Suprapubic skin (tissue), 4 donors: ENCODE measurements at regions not wholly inside any gene's neighbourhood (a gene's known extent, or its start where the extent isn't known, plus 50 kb on each side); places are given as distances from the start of the nearest gene placed in this dataset.

Experiments
- DNase-seq, 2 donors: peaks; one replicate each; pipeline ENCODE4 v3.0.0-alpha.2; 2019; ENCODE audit warnings: low spot score in 2 of 2
- H3K27ac ChIP-seq: fragments of 200-600 bp; sonication (generic); one replicate; pipeline ENCODE4 v1.5.1; 2019
- H3K27me3 ChIP-seq: fragments of 200-600 bp; sonication (generic); one replicate; pipeline ENCODE4 v1.5.1; 2019
- H3K36me3 ChIP-seq: fragments of 200-600 bp; sonication (generic); one replicate; pipeline ENCODE4 v1.5.1; 2019
- H3K4me1 ChIP-seq: fragments of 200-600 bp; sonication (generic); one replicate; pipeline ENCODE4 v1.5.1; 2019
- H3K4me3 ChIP-seq: fragments of 200-600 bp; sonication (generic); one replicate; pipeline ENCODE4 v1.5.1; 2019; ENCODE audit warnings: mild to moderate bottlenecking
- H3K9me3 ChIP-seq: fragments of 200-600 bp; sonication (generic); one replicate; pipeline ENCODE4 v1.5.1; 2019
- CTCF ChIP-seq, 2 donors: fragments of 200-600 bp in 1 of 2; fragments of 450-650 bp in 1 of 2; sonication (generic) in 1 of 2; IDR thresholded peaks; one replicate each; pipeline ENCODE4 v1.5.1; 2016 to 2019; ENCODE audit warnings: antibody characterized with exemption in 2 of 2, mild to moderate bottlenecking in 1 of 2, moderate library complexity in 1 of 2
- EP300 ChIP-seq: sonication (generic); formaldehyde crosslinking; IDR thresholded peaks from one replicate; pipeline ENCODE4 v1.6.1; 2017; ENCODE audit warnings: antibody characterized with exemption
- POLR2A ChIP-seq, 2 donors: fragments of 450-650 bp; IDR thresholded peaks; one replicate each; pipeline ENCODE4 v1.6.1; 2017; ENCODE audit warnings: antibody characterized with exemption in 2 of 2, mild to moderate bottlenecking in 2 of 2, moderate library complexity in 2 of 2
- POLR2AphosphoS5 ChIP-seq, 3 donors: sonication (generic); formaldehyde crosslinking; IDR thresholded peaks; one replicate each; pipeline ENCODE4 v1.6.1; 2017; ENCODE audit warnings: antibody characterized with exemption in 3 of 3
- WGBS: methylation state at CpG from one replicate; pipeline ENCODE4 v1.1.5; 2018; 5-methylcytosine and 5-hydroxymethylcytosine counted together

GRCh38 chr6:125604257-125604656 lies 145.2 kb upstream of the HEY2 start:
- Histone ChIP-seq H3K27me3 (no peaks in the 10 kb centered on the region), H3K27ac (no peak overlapping the region), H3K36me3 (no peaks in the 10 kb centered on the region), H3K9me3 (no peaks in the 10 kb centered on the region), H3K4me1 (no peaks in the 10 kb centered on the region), H3K4me3 (no peak overlapping the region)
- DNase-seq = no peak
- TF ChIP-seq POLR2AphosphoS5 (IDR thresholded peaks at IDR 0.05) (no peak), CTCF (IDR thresholded peaks at IDR 0.05) (no peak), POLR2A (IDR thresholded peaks at IDR 0.05) (no peak)
- WGBS = 88% methylated on average over 1 of the region's 1 CpG

- WGBS = 24% methylated on average over 11 of the region's 11 CpGs
- H3K36me3 ChIP-seq = no peaks in the 10 kb centered on the region
- no peak overlapping the region for H3K27ac ChIP-seq
- TF ChIP-seq POLR2A (IDR thresholded peaks at IDR 0.05) (no peak), POLR2AphosphoS5 (IDR thresholded peaks at IDR 0.05) (no peak), EP300 (no peak)
- H3K9me3 ChIP-seq = no peaks in the 10 kb centered on the region
- no peaks in the 10 kb centered on the region for H3K27me3 ChIP-seq
- peaks cover 8% of the 10 kb centered on the region for H3K4me1 ChIP-seq
- no peak for DNase-seq
- no peak overlapping the region for H3K4me3 ChIP-seq
These were observed 137.7 kb upstream of the HEY2 start for GRCh38 chr6:125611573-125612344.

- Histone ChIP-seq H3K27ac (no peak overlapping the region), H3K4me3 (no peak overlapping the region), H3K9me3 (no peaks in the 10 kb centered on the region), H3K36me3 (no peaks in the 10 kb centered on the region), H3K4me1 (peaks cover 8% of the 10 kb centered on the region), H3K27me3 (no peaks in the 10 kb centered on the region)
- WGBS = 44% methylated on average over 3 of the region's 3 CpGs
- DNase-seq = no peak
- TF ChIP-seq POLR2AphosphoS5 (IDR thresholded peaks at IDR 0.05) (no peak), POLR2A (IDR thresholded peaks at IDR 0.05) (no peak), CTCF (IDR thresholded peaks at IDR 0.05) (no peak), EP300 (no peak)
These were observed 137.0 kb upstream of the HEY2 start for GRCh38 chr6:125612345-125612846.

- Histone ChIP-seq H3K27ac (no peak overlapping the region), H3K9me3 (no peaks in the 10 kb centered on the region), H3K4me3 (no peak overlapping the region), H3K27me3 (no peaks in the 10 kb centered on the region), H3K4me1 (no peaks in the 10 kb centered on the region), H3K36me3 (no peaks in the 10 kb centered on the region)
- WGBS = 44% methylated on average over 1 of the region's 1 CpG
- no peak for TF ChIP-seq CTCF (IDR thresholded peaks at IDR 0.05)
- TF ChIP-seq POLR2A (IDR thresholded peaks at IDR 0.05) = no peak
- no peak for TF ChIP-seq POLR2AphosphoS5 (IDR thresholded peaks at IDR 0.05)
- no peak for TF ChIP-seq EP300
- no peak for DNase-seq
These were observed 130.8 kb upstream of the HEY2 start for GRCh38 chr6:125618629-125619028.

- DNase-seq = no peak
- TF ChIP-seq CTCF (IDR thresholded peaks at IDR 0.05) = no peak
- no peak for TF ChIP-seq EP300
- TF ChIP-seq POLR2A (IDR thresholded peaks at IDR 0.05) = no peak
- no peak for TF ChIP-seq POLR2AphosphoS5 (IDR thresholded peaks at IDR 0.05)
- H3K4me1 ChIP-seq = no peaks in the 10 kb centered on the region
These were observed 126.3 kb upstream of the HEY2 start for GRCh38 chr6:125623085-125623484.

More at GRCh38 chr6:125623085-125623484, 126.3 kb upstream of the HEY2 start:
- Histone ChIP-seq H3K4me3 (no peak overlapping the region), H3K36me3 (no peaks in the 10 kb centered on the region), H3K27me3 (no peaks in the 10 kb centered on the region), H3K9me3 (no peaks in the 10 kb centered on the region), H3K27ac (no peak overlapping the region)
